ENCODE measurements at regions not wholly inside any gene's neighbourhood (a gene's known extent, or its start where the extent isn't known, plus 50 kb on each side); places are given as distances from the start of the nearest gene placed in this dataset.

GRCh38 chr3:30945291-30945690 lies 50.8 kb upstream of the GADL1 start:
- TF ChIP-seq CTCF (IDR thresholded peaks at IDR 0.05; ENCODE audit: extremely low read depth in 1 of 2, insufficient read depth in 1 of 2, low read depth in 1 of 2, low read length in 2 of 2) (no peak), POLR2AphosphoS5 (IDR thresholded peaks at IDR 0.05; ENCODE audit: insufficient read depth, low read depth, low read length) (no peak), POLR2A (IDR thresholded peaks at IDR 0.05; ENCODE audit: low read depth, low read length) (no peak)

Data from endothelial cell of umbilical vein (primary cell).